ENCODE measurements at regions not wholly inside any gene's neighbourhood (a gene's known extent, or its start where the extent isn't known, plus 50 kb on each side); places are given as distances from the start of the nearest gene placed in this dataset.

DNA sequence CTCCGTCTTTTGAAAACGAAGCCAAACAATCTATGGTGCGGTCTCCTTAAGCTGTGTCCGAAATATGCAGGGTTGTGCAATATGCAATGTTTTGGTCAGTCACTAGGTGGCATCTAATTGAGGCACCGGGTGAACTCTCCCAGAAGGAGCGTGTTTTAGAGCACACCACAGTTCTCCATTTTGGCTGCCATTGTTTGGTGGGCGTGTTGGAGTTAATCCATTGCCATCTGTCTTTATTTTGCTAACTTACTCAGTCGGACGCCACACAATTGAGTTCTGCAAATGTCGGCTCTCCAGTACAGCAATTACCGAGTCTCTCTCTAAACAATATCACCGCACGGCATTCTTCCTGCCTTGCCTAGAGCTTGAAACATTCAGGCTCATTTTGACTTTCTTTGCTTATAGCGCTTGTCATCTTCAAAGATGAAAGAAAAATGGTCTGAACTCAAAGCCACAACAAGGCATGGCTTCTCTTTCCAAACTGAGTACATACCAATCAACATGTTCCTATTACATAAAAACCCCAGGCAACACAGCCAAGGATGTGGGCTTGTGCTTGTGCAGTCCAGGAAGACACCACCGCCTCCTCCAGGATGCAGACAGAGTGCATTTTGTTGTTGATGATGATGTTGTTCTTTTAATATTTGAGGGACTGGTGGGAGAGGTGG is 182.0 kb upstream of the SERP2 start:
- DNase-seq, result peak; percentile 31

- DNase-seq, result no peak
Observed at GRCh38 chr13:44193731-44194130, 179.9 kb upstream of the SERP2 start.

DNA sequence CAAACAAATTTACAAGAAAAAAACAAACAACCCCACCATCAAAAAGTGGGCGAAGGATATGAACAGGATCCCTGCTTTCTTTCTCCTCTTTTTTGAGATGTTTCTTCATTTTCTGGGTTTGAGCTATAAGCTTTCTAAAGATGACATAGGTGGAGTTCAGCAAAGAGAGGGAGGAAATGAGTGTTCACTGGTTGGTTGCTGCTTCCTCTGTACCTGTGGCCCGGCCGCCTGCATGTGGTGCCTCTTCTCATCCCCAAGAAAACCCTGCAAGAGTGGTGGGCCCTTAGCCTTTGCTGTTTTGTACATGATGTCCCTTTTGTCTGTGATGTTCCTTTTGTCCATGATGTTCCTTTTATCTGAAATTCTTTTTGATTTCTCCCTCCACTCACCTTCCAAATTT is 178.4 kb upstream of the SERP2 start:
- DNase-seq, result no peak

DNA sequence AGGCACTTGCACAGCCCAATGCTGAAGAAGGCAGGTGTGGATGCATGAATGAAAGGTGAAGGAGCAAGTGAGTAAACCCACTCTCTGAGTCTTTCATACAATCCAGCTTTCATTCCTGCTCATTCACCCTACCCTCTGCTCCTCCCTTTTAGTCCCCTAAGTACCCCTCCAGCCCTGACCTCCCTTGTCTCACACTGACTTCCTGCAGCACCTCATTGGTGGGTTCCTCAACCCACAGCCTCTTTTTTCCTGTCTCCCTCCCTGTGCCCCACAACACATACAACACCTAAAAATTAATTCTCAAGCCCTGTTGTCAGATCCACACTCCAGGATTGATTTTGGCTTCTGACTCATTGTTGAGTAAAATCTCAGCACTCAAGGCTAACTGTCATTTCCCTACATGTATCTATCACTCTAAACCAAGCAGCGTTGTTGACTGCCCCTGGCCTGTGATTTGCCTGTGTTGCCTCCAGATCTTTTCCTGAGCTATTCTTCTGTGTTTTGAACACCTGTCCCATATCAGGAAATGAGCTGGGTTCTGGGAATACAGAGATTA is 177.3 kb upstream of the SERP2 start:
- DNase-seq, result no peak

DNA sequence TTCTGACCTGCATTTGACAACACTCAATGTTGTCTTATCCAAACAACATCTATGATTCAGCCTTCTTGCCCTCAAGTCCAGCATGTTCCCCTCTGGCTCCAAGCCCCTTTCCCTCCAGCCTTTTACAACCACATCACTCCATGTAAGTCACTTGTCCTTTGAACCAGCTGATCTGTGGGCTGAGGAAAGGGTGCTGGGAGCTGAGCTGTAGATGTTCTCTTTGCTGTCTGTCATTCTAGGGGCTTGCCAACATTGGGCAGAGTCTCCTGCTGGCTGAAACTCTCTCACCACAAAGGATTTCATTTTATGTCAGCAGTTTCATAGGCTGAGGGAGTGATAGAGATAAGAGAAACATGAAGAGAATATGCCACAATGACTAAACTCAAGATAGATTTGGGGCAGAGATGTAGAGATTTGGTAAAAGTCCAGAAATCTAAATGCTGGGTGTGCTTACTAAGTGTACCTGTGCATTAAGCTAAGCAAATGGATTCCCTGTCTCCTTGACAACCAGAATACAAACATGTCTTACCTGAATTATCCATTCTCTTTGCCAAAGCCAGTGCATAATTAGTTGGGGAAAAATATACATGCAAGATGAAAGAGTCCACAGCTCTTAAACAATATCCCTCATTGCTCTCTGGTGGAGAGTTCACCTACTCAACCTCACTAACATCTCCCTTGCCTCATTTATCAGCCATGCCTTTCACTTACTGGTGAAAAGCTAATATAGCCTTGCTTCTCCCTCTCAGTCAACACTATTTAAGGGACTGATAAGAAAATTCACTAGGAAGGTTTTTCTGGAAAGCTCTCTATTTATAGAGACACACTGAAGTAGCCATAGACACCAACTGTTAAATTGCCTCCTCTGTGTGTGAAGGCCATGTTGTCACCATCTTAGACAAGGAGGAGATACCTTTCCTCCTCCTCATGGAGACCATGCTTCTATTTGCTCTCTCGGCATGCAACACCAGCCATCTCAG is 175.5 kb upstream of the SERP2 start:
- DNase-seq, result no peak

- DNase-seq, result no peak
Observed at GRCh38 chr13:44198826-44199225, 174.8 kb upstream of the SERP2 start.

- DNase-seq, result no peak
Observed at GRCh38 chr13:44199627-44200207, 173.9 kb upstream of the SERP2 start.

DNA sequence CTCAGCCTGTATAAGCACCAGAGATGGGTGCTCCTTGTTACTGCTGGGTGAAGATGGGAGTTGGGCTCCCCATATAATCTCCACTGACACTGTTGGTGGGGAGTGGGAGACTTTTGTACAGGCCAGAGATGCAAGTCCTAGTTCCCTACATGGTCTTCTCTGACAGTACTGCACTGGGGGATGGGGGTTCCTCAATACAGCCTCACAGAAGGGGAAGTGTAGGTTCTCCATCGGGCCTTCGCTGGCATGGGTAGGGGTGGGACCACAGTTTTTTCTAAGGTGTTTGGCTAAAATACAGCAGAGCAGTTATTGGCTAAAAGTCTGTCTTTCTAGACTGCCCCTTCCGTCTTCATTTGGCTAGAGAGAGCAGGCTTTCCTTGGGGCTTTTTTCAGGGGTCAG is 167.2 kb upstream of the SERP2 start:
- no peak for DNase-seq

- no peak for DNase-seq
Observed at GRCh38 chr13:44207476-44207875, 166.1 kb upstream of the SERP2 start.

GRCh38 chr13:44210525-44210924 is 163.1 kb upstream of the SERP2 start:
- no peak for DNase-seq

GRCh38 chr13:44211286-44211685 is 162.3 kb upstream of the SERP2 start:
- no peak for DNase-seq

DNA sequence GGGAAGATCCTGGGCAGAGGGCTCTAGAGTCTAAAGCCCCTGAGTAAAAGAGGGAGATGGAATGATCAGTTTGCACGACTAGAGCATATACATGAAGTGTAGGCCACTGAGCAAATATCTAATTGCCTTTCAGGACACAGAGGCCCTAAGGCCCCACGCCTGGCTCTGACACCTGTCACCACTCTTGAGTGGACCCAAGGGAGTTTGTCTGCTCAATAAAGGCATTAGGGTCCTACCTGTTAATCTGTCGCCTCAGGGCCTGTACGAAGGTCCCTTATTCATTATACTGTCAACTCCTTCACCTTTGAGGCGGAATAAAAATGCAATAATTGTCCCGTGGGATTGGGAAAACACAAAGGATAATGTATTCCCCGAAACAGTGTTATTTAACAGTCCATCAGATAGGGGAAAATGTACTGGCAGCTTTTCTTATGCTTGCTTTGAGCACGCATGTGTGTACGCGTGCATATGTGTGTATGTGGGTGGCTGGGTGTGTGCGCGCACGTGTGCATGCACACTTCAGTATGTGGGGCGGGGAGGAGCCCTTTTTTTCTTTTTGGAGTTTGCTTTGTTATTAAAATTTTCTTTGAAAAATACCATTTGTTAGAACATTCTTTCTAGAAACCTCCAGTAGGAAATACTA is 161.8 kb upstream of the SERP2 start:
- no peak for DNase-seq

- DNase-seq, result no peak
Observed at GRCh38 chr13:44212633-44213396, 160.8 kb upstream of the SERP2 start.

GRCh38 chr13:44218501-44219240 is 155.0 kb upstream of the SERP2 start:
- DNase-seq, result no peak

- DNase-seq, result no peak
Observed at GRCh38 chr13:44219577-44220548, 153.8 kb upstream of the SERP2 start.

DNA sequence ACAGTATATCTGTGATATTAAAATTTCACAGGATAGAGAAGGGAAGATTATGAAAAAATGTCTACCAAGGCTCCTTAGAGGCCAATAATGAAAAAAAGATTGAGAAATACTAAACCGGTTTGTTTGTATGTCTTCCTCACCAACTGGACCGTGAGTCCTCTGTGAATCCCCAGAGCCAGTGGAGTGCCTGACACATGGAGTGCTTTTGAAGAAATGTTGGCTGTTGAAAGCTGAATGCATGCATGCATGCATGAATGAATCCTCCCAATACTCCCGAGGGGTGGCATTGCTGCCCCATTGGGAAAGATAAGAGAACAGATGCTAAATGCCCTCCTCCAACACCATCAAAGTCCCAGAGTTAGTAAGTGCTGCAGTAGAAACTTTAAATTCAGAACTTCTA is 152.7 kb upstream of the SERP2 start:
- DNase-seq, result no peak

GRCh38 chr13:44221657-44222056 is 152.0 kb upstream of the SERP2 start:
- DNase-seq, result no peak

DNA sequence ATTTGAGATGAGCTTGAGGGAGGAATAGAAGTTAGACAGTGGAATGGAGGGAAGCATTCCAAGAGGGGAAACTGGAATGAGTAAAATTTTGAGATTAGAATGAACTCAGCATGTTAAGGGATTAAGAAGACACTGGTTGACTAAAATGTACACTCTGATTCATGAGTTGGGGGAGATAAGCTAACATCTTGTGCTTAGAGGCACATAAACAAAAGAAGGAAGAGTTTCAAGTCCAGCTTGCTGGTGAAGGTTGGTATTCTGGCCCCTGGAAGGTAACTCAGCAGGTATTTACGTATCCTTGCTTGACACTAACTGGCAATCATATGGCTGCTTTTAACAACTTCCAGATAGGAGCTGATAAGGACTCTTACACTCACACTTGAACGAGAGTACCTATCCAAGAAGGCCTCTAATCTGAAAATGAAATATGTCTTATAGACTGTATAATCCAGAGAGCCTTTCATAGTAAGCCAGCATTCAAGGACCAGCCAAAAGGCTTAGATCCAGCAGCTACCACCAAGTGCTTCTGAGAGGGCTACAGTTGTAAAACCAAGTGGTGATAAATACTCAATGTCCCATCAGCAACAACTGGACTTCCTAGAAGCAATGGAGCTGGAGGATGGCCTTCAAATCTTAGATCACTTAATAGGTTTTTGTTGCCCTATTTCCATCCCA is 149.7 kb upstream of the SERP2 start:
- DNase-seq, result no peak

GRCh38 chr13:44224450-44225149 is 149.0 kb upstream of the SERP2 start:
- no peak for DNase-seq
